Endothelial cell of umbilical vein (primary cell): ENCODE measurements at regions not wholly inside any gene's neighbourhood (a gene's known extent, or its start where the extent isn't known, plus 50 kb on each side); places are given as distances from the start of the nearest gene placed in this dataset.

Experiments
- BruUV-seq: library from RNA; stranded (reverse); fragments of 400-500 nt; replicated peaks from 2 replicates; lab custom pipeline; 2021; lab: Mats Ljungman, UMichigan
- CTCF ChIA-PET: fragments of 300-600, 350-600 bp; sonication (Branson Sonifier 250); formaldehyde crosslinking; loops from one replicate; lab custom pipeline; 2021; ENCODE audit warnings: antibody characterized with exemption, inconsistent platforms; lab: Charles Lee
- POLR2A ChIA-PET: fragments of 300-600, 350-600 bp; sonication (Branson Sonifier 250); formaldehyde crosslinking; loops from one replicate; lab custom pipeline; 2021; ENCODE audit warnings: antibody characterized with exemption, inconsistent platforms; lab: Charles Lee
- DNase-seq: peaks from one replicate; pipeline ENCODE4 v3.0.0-alpha.2; 2011; ENCODE audit warnings: low read depth, low spot score
- FAIRE-seq: peaks from 2 replicates; lab custom pipeline; 2011; peaks lifted over from hg19 to GRCh38; lab: Jason Lieb, UNC
- H2AFZ ChIP-seq: 2 replicates; pipeline ENCODE4 v1.6.0; 2012; ENCODE audit warnings: low read depth, low read length, control low read depth, inconsistent platforms
- H3K27ac ChIP-seq: 2 replicates; pipeline ENCODE4 v1.5.1; 2011; ENCODE audit warnings: low read depth, mild to moderate bottlenecking, control low read depth, low read length, moderate library complexity; ENCODE audit not compliant: insufficient read depth
- H3K27me3 ChIP-seq, 2 experiments: 2 replicates each; pipeline versions ENCODE4 v1.6.0 to v1.6.1; 2011; ENCODE audit warnings: low read length in 2 of 2, mixed read lengths in 1 of 2; ENCODE audit not compliant: control insufficient read depth in 2 of 2, insufficient read depth in 2 of 2
- H3K36me3 ChIP-seq, 2 experiments: 2 replicates in 1 of 2; 3 replicates in 1 of 2; pipeline ENCODE4 v1.5.1; 2011; ENCODE audit warnings: low read length in 2 of 2, mild to moderate bottlenecking in 1 of 2, moderate library complexity in 1 of 2; ENCODE audit not compliant: control insufficient read depth in 2 of 2, insufficient read depth in 2 of 2; ENCODE audit errors: extremely low read depth in 1 of 2
- H3K4me1 ChIP-seq: 3 replicates; pipeline ENCODE4 v1.5.1; 2011; ENCODE audit warnings: mild to moderate bottlenecking, low read length; ENCODE audit not compliant: control insufficient read depth, insufficient read depth; ENCODE audit errors: extremely low read depth
- H3K4me2 ChIP-seq: 2 replicates; pipeline ENCODE4 v1.6.1; 2011; ENCODE audit warnings: low read length, control low read depth, mixed read lengths; ENCODE audit not compliant: insufficient read depth
- H3K4me3 ChIP-seq, 3 experiments: fragments of 200-600 bp in 1 of 3; sonication (generic), shearing (Covaris generic) in 1 of 3; replicated peaks in 1 of 3; 2 replicates each; pipeline ENCODE4 v1.5.1; 2011 to 2016; ENCODE audit warnings: control low read depth in 3 of 3, low read length in 3 of 3, mild to moderate bottlenecking in 2 of 3, inconsistent platforms in 1 of 3, low read depth in 1 of 3, moderate library complexity in 1 of 3; ENCODE audit not compliant: insufficient read depth in 1 of 3
- H3K79me2 ChIP-seq: 2 replicates; pipeline ENCODE4 v1.6.0; 2012; ENCODE audit warnings: low read length, inconsistent platforms; ENCODE audit not compliant: control insufficient read depth, insufficient read depth
- H3K9ac ChIP-seq: replicated peaks from 2 replicates; pipeline ENCODE3; 2011; ENCODE audit warnings: low read length, control low read depth; ENCODE audit not compliant: insufficient read depth; ENCODE audit errors: extremely low read depth
- H3K9me1 ChIP-seq: replicated peaks from 3 replicates; pipeline ENCODE4 v1.6.0; 2011; ENCODE audit warnings: mild to moderate bottlenecking, low read length; ENCODE audit not compliant: control insufficient read depth, insufficient read depth; ENCODE audit errors: extremely low read depth
- H3K9me3 ChIP-seq: replicated peaks from 2 replicates; pipeline ENCODE4 v1.5.1; 2012; ENCODE audit warnings: low read length, inconsistent platforms; ENCODE audit not compliant: control insufficient read depth, insufficient read depth
- H4K20me1 ChIP-seq: replicated peaks from 2 replicates; pipeline ENCODE3; 2011; ENCODE audit warnings: mild to moderate bottlenecking, low read length; ENCODE audit not compliant: control insufficient read depth, insufficient read depth; ENCODE audit errors: extremely low read depth
- EZH2 ChIP-seq: IDR thresholded peaks from 2 replicates; pipeline ENCODE4 v1.6.1; 2012; ENCODE audit warnings: borderline replicate concordance, low read depth, mild to moderate bottlenecking, moderate library complexity, low read length, inconsistent platforms; ENCODE audit not compliant: severe bottlenecking
- FOS ChIP-seq: IDR thresholded peaks from 2 replicates; pipeline ENCODE4 v1.6.1; 2011; ENCODE audit warnings: mild to moderate bottlenecking, low read length, moderate library complexity, borderline replicate concordance; ENCODE audit not compliant: insufficient read depth
- GATA2 ChIP-seq: IDR thresholded peaks from 2 replicates; pipeline ENCODE4 v1.7.0; 2011; ENCODE audit warnings: low read depth, mild to moderate bottlenecking, moderate library complexity, mixed read lengths, low read length; ENCODE audit not compliant: insufficient read length, insufficient read depth
- JUN ChIP-seq: IDR thresholded peaks from 2 replicates; pipeline ENCODE4 v1.6.1; 2011; ENCODE audit warnings: borderline replicate concordance, low read depth; ENCODE audit not compliant: insufficient read length, insufficient read depth
- MAX ChIP-seq: IDR thresholded peaks from 2 replicates; pipeline ENCODE4 v1.6.1; 2011; ENCODE audit not compliant: insufficient read depth, insufficient read length
- MYC ChIP-seq: IDR thresholded peaks from one replicate; pipeline ENCODE4 v1.6.1; 2011; ENCODE audit warnings: mild to moderate bottlenecking, low read depth, low read length
- POLR2A ChIP-seq: IDR thresholded peaks from 2 replicates; pipeline ENCODE4 v1.6.1; 2012; ENCODE audit warnings: low read depth, mild to moderate bottlenecking, control low read depth, low read length
- POLR2AphosphoS5 ChIP-seq: IDR thresholded peaks from 2 replicates; pipeline ENCODE4 v1.6.1; 2012; ENCODE audit warnings: low read depth, mild to moderate bottlenecking, control low read depth, low read length, moderate library complexity; ENCODE audit not compliant: insufficient read depth
- dilution Hi-C: fragments of 300-500 bp; cut with MboI; formaldehyde crosslinking; loops from one replicate; pipeline ENCODE4 v1.15.0; 2019; ENCODE audit warnings: low sequenced_read_pairs; ENCODE audit not compliant: extremely low pct_ligation_motif_present
- intact Hi-C: fragments of 100-400 bp; cut with micrococcal nuclease; formaldehyde crosslinking; loops from one replicate; pipeline ENCODE4 v1.10.0; 2022
- TF ChIP-seq, protein P1 (sequence below), 2 donors: IDR thresholded peaks; 1 replicate in 1 of 2; 2 replicates in 1 of 2; pipeline ENCODE4 v1.5.1; 2011; ENCODE audit warnings: low read length in 2 of 2, mild to moderate bottlenecking in 2 of 2, moderate library complexity in 2 of 2, control low read depth in 1 of 2, inconsistent platforms in 1 of 2, low read depth in 1 of 2; ENCODE audit not compliant: insufficient read depth in 1 of 2; ENCODE audit errors: extremely low read depth in 1 of 2

GRCh38 chr5:98205691-98206461 is 567.6 kb upstream of the RGMB start:
- H3K27me3 ChIP-seq = no peaks in the 10 kb centered on the region
- H3K4me1 ChIP-seq = no peaks in the 10 kb centered on the region
- H4K20me1 ChIP-seq = no peaks in the 10 kb centered on the region
- H3K9me1 ChIP-seq = no peaks in the 10 kb centered on the region
- dilution Hi-C loops = no loop called here
- FAIRE-seq (no peak), DNase-seq (no peak)
- BruUV-seq = no TSS peak
- intact Hi-C loops = loop anchor here (5.0 kb wide), 1 partner anchor 594 kb away; no protein-coding TSS in a partner anchor
- H3K9me3 ChIP-seq = no peaks in the 10 kb centered on the region
- no peak overlapping the region for H2AFZ ChIP-seq
- no peak overlapping the region for H3K27ac ChIP-seq
- no peak overlapping the region for H3K9ac ChIP-seq
- H3K36me3 ChIP-seq = no peaks in the 10 kb centered on the region
- ChIA-PET POLR2A (no interaction called here), CTCF (interaction anchor here (1.1 kb wide), 1 partner anchor 12 kb away, joined by 3 read pairs; no protein-coding TSS in a partner anchor)
- no peak overlapping the region for H3K4me2 ChIP-seq
- TF ChIP-seq, protein P1, sequence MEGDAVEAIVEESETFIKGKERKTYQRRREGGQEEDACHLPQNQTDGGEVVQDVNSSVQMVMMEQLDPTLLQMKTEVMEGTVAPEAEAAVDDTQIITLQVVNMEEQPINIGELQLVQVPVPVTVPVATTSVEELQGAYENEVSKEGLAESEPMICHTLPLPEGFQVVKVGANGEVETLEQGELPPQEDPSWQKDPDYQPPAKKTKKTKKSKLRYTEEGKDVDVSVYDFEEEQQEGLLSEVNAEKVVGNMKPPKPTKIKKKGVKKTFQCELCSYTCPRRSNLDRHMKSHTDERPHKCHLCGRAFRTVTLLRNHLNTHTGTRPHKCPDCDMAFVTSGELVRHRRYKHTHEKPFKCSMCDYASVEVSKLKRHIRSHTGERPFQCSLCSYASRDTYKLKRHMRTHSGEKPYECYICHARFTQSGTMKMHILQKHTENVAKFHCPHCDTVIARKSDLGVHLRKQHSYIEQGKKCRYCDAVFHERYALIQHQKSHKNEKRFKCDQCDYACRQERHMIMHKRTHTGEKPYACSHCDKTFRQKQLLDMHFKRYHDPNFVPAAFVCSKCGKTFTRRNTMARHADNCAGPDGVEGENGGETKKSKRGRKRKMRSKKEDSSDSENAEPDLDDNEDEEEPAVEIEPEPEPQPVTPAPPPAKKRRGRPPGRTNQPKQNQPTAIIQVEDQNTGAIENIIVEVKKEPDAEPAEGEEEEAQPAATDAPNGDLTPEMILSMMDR (IDR thresholded peaks at IDR 0.05; ENCODE audit: extremely low read depth in 1 of 2, insufficient read depth in 1 of 2, low read depth in 1 of 2, low read length in 2 of 2) = no peak
- no peak for TF ChIP-seq GATA2
- no peak for TF ChIP-seq JUN
- no peak for TF ChIP-seq POLR2A
- no peak for TF ChIP-seq MAX
- no peak for TF ChIP-seq EZH2
- TF ChIP-seq MYC = no peak
- no peak for TF ChIP-seq FOS
- TF ChIP-seq POLR2AphosphoS5 = no peak
- H3K4me3 ChIP-seq = no peak overlapping the region
- no peaks in the 10 kb centered on the region for H3K79me2 ChIP-seq
